Loucy (cell line): ENCODE measurements at regions not wholly inside any gene's neighbourhood (a gene's known extent, or its start where the extent isn't known, plus 50 kb on each side); places are given as distances from the start of the nearest gene placed in this dataset.

Experiments
- H2AFZ ChIP-seq: fragments of 200-600 bp; sonication (generic); 2 replicates; pipeline ENCODE4 v1.6.0; 2016; ENCODE audit warnings: antibody characterized with exemption, mild to moderate bottlenecking, low read length, moderate library complexity
- H3F3A ChIP-seq: fragments of 200-600 bp; 2 replicates; pipeline ENCODE4 v1.6.0; 2016; ENCODE audit warnings: antibody characterized with exemption, low read depth, mild to moderate bottlenecking
- H3K27me3 ChIP-seq: fragments of 200-600 bp; sonication (generic); 2 replicates; pipeline ENCODE4 v1.6.1; 2014; ENCODE audit warnings: low read length, mild to moderate bottlenecking; ENCODE audit not compliant: insufficient read depth, poor library complexity, severe bottlenecking
- H3K36me3 ChIP-seq: fragments of 200-600 bp; sonication (generic); 2 replicates; pipeline ENCODE4 v1.6.1; 2016; ENCODE audit warnings: low read length; ENCODE audit not compliant: insufficient read depth
- H3K4me1 ChIP-seq: fragments of 200-600 bp; sonication (generic); 2 replicates; pipeline ENCODE4 v1.5.1; 2014; ENCODE audit warnings: low read length, mild to moderate bottlenecking; ENCODE audit not compliant: insufficient read depth, poor library complexity, severe bottlenecking
- H3K4me2 ChIP-seq: fragments of 200-600 bp; sonication (generic); 2 replicates; pipeline ENCODE4 v1.6.0; 2014; ENCODE audit warnings: antibody characterized with exemption, low read length, low read depth, mild to moderate bottlenecking; ENCODE audit not compliant: poor library complexity, severe bottlenecking
- H3K4me3 ChIP-seq: fragments of 200-600 bp; sonication (generic); 2 replicates; pipeline ENCODE4 v1.5.1; 2014; ENCODE audit warnings: low read length, mild to moderate bottlenecking, mixed read lengths; ENCODE audit not compliant: poor library complexity, severe bottlenecking
- H3K79me2 ChIP-seq: fragments of 200-600 bp; sonication (generic); 2 replicates; pipeline ENCODE4 v1.6.1; 2014; ENCODE audit warnings: low read length; ENCODE audit not compliant: insufficient read depth
- H3K9ac ChIP-seq: fragments of 200-600 bp; sonication (generic); 2 replicates; pipeline ENCODE4 v1.6.0; 2014; ENCODE audit warnings: mild to moderate bottlenecking, low read depth, low read length, moderate library complexity; ENCODE audit not compliant: poor library complexity, severe bottlenecking
- H3K9me2 ChIP-seq: fragments of 200-600 bp; sonication (generic); replicated peaks from 2 replicates; pipeline ENCODE4 v1.6.1; 2016; ENCODE audit warnings: low read depth, low read length, mixed read lengths
- H3K9me3 ChIP-seq: fragments of 200-600 bp; sonication (generic); 2 replicates; pipeline ENCODE4 v1.6.1; 2014; ENCODE audit warnings: mild to moderate bottlenecking, antibody characterized with exemption, low read length, low read depth; ENCODE audit not compliant: insufficient read depth
- H4K20me1 ChIP-seq: fragments of 200-600 bp; sonication (generic); 2 replicates; pipeline ENCODE4 v1.6.0; 2014; ENCODE audit warnings: antibody characterized with exemption, low read length, mild to moderate bottlenecking; ENCODE audit not compliant: insufficient read depth, poor library complexity, severe bottlenecking
- CTCF ChIP-seq: fragments of 200-600 bp; sonication (generic); conservative IDR thresholded peaks from 2 replicates; pipeline ENCODE4 v1.5.1; 2014; ENCODE audit warnings: mild to moderate bottlenecking, antibody characterized with exemption, low read length
- EZH2phosphoT487 ChIP-seq: fragments of 200-600 bp; IDR thresholded peaks from 2 replicates; pipeline ENCODE4 v1.6.1; 2018; ENCODE audit warnings: antibody characterized with exemption, mild to moderate bottlenecking, moderate library complexity, borderline replicate concordance

DNA sequence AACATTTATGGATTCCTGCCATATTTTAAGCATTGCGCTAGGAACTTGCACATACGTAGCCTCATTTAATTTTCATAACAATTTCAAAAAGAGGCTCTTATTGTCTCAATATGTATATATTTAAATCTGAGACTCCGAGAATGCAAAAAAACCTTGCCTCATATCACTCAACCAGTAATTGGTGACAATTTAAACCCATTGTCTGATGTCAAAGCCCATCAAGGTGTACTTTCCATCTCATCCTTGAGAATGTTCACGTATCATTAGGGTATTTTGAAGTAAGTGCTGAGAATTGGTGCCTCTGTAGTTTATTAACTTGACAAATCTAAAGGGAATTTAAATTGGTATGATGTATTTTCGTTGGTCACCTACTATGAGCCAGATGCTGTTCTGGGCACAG is 136.5 kb downstream of the FAM76B start:
- Histone ChIP-seq H3F3A (no peaks in the 10 kb centered on the region), H3K4me3 (no peak overlapping the region), H3K4me1 (no peaks in the 10 kb centered on the region), H3K9ac (no peak overlapping the region), H3K36me3 (no peaks in the 10 kb centered on the region), H3K4me2 (no peak overlapping the region), H3K79me2 (no peaks in the 10 kb centered on the region), H3K9me3 (no peaks in the 10 kb centered on the region), H2AFZ (no peak overlapping the region), H3K9me2 (no peaks in the 10 kb centered on the region), H4K20me1 (no peaks in the 10 kb centered on the region), H3K27me3 (no peaks in the 10 kb centered on the region)
- TF ChIP-seq CTCF = no peak
- no peak for TF ChIP-seq EZH2phosphoT487

- Histone ChIP-seq H4K20me1 (no peaks in the 10 kb centered on the region), H3K4me1 (no peaks in the 10 kb centered on the region), H3K4me2 (no peak overlapping the region), H3K27me3 (no peaks in the 10 kb centered on the region), H2AFZ (no peak overlapping the region), H3K36me3 (no peaks in the 10 kb centered on the region), H3K9me2 (no peaks in the 10 kb centered on the region), H3K9me3 (no peaks in the 10 kb centered on the region), H3F3A (no peaks in the 10 kb centered on the region), H3K4me3 (no peak overlapping the region), H3K79me2 (no peaks in the 10 kb centered on the region), H3K9ac (no peak overlapping the region)
- no peak for TF ChIP-seq EZH2phosphoT487
- no peak for TF ChIP-seq CTCF
Observed at GRCh38 chr11:95652002-95652472, 137.5 kb downstream of the FAM76B start.

- Histone ChIP-seq H3F3A (no peaks in the 10 kb centered on the region), H3K9me2 (no peaks in the 10 kb centered on the region), H4K20me1 (no peaks in the 10 kb centered on the region), H3K9me3 (no peaks in the 10 kb centered on the region; the same call in 1 of the 2 replicates), H3K4me1 (no peaks in the 10 kb centered on the region), H3K79me2 (no peaks in the 10 kb centered on the region), H3K4me2 (no peak overlapping the region), H3K9ac (no peak overlapping the region), H2AFZ (no peak overlapping the region), H3K27me3 (no peaks in the 10 kb centered on the region), H3K36me3 (no peaks in the 10 kb centered on the region), H3K4me3 (no peak overlapping the region)
- TF ChIP-seq EZH2phosphoT487 (no peak), CTCF (no peak)
Observed at GRCh38 chr11:95650276-95650675, 139.3 kb downstream of the FAM76B start.
